ENCODE measurements at regions not wholly inside any gene's neighbourhood (a gene's known extent, or its start where the extent isn't known, plus 50 kb on each side); places are given as distances from the start of the nearest gene placed in this dataset.
"Not testable (repeated sequence)": the region's sequence is repeated elsewhere in the genome, so short reads cannot be mapped to it uniquely, and the experiment has no call there.

GRCh38 chr4:153936121-153936520 lies 147.2 kb upstream of the SFRP2 start:
- DNase-seq (ENCODE audit: low read depth in 2 of 2), result no peak

DNA sequence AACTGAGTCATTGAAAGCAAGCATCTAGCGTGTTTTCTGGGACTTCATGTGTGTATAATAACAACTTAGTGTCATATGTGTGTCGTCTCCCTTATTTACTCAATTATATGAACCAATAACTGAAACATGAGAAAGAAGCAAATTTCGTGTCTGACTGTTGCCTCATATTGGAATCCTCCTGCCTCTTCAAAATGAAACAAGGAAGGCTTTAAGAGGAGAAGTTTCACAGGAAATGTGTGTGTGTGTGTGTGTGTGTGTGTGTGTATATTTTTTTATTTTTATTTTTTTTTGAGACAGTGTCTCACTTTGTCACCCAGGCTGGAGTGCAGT lies 145.8 kb upstream of the SFRP2 start:
- no peak for DNase-seq (ENCODE audit: low read depth in 2 of 2)

DNA sequence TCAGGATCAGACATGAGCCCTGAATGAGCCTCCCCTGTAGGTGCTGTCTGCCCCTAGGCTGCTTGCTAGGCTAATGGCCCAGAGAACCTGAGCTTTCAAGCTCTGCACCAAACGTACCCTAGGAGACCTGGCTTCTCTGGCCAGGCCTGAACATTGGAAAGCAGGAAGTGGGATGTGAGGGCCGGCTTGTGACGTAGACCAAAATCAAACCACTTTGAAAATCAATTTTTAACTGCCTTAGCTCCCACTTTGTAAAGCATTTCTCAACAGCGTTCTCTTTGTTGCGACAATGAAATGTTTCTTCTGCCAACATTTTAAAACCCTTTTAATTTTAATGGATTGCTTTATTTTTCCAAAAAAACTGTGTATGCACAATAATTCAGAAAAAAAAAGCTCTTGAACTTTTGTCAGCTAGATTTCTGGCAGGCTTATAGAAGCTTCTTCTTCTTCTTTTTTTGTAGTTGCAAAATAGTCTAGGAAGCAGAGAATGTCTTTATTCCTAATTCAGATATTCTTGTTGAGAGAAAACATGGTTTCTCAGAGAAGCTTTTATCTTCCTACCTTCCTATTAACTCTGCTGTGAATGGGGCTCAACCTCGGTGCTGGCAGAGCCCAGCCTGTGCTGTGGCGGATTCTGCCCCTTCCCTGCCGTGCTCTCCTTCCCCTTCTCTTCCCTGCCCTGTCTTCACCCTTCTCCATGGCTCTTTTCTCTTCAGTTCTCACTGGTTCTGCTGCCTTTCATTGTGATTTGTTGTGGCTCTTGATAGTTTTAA lies 145.2 kb upstream of the SFRP2 start:
- no peak for DNase-seq (ENCODE audit: low read depth in 2 of 2)

DNA sequence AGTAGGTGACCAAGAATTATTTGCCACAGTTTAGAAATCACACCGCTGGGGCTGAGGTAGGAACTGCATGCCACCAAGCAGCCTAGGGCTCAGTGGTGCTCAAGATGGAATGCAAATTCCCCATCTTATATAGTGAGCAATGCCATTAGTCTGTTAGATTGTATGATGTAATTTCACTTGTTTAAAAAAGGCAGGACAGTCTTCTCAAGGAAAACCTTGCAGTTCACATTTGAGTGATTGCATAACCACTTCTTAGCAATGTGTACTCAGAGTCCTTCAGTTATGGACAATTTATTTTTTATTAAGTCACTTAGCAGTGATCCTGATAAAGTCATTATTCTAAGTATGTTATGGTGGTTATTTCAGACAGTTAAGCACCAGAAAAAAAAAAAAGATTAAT lies 142.9 kb upstream of the SFRP2 start:
- DNase-seq (ENCODE audit: low read depth in 2 of 2), result no peak

DNA sequence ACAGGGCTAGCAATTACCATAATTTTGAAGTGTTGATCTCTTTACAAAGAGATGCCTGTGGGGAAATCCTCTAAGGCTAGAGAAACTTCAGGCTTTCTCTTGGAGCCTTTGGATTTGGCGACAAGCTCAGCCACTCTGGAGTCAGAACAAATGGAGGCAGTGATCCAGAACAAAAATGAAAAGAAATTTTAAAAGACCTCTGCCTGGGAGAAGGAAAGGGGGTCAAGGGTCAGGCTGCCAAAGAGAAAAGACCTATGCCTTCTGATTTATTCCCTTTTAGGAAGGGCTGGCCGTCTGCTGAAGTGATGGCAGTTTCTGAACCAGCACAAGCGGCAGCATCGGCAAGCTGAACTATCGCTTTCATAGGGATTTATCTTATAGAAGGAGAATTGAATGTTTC lies 140.8 kb upstream of the SFRP2 start:
- no peak for DNase-seq (ENCODE audit: low read depth in 2 of 2)

- no peak for DNase-seq (ENCODE audit: low read depth in 2 of 2)
These were observed 138.6 kb upstream of the SFRP2 start for GRCh38 chr4:153927451-153927850.

GRCh38 chr4:153922148-153922547 lies 133.3 kb upstream of the SFRP2 start:
- DNase-seq (ENCODE audit: low read depth in 2 of 2), result no peak

DNA sequence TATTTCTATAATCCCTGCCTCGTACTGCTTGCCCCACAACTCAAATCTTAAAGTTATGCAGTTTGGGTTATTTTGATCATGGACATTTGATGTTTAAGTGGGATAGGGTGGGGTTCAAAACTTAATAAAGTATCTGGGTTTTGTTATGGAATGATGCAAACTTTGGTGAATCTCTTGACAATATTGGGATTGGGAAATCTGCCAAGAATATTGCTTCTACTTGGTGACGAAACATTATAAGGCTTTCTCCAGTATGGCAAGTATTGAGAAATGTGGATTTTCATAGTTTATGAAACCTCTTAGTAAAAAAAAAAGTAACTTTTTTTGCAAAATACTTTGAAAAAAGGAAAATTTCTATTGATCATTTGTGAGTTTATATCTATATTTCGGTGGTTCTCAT lies 130.8 kb upstream of the SFRP2 start:
- no peak for DNase-seq (ENCODE audit: low read depth in 2 of 2)

- DNase-seq (ENCODE audit: low read depth in 2 of 2), result peak; percentile 2 to 34
These were observed 127.4 kb upstream of the SFRP2 start for GRCh38 chr4:153916273-153916755.

- DNase-seq (ENCODE audit: low read depth in 2 of 2), result no peak
These were observed 123.4 kb upstream of the SFRP2 start for GRCh38 chr4:153912301-153912700.

GRCh38 chr4:153909672-153910071 lies 120.8 kb upstream of the SFRP2 start:
- no peak for DNase-seq (ENCODE audit: low read depth in 2 of 2)

DNA sequence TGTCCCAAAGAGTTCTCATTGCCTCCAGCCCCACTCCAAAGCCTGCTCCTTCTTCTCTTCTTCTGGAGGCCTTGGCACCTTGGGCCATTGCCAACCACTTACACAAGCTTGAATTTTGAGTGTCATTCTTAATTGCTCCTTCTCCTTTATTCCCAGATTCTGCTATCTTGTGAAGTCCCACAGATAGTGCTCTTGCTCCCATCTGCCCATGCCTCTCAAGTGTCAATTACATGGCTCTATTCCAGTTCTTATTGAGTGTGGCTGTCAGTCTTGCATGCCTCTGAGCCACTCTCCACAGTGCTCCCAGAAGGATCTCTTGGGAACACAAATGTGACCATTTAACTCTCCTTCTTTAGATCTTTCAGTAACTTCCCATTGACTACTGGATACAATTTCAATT lies 117.3 kb upstream of the SFRP2 start:
- DNase-seq (ENCODE audit: low read depth in 2 of 2), result no peak

DNA sequence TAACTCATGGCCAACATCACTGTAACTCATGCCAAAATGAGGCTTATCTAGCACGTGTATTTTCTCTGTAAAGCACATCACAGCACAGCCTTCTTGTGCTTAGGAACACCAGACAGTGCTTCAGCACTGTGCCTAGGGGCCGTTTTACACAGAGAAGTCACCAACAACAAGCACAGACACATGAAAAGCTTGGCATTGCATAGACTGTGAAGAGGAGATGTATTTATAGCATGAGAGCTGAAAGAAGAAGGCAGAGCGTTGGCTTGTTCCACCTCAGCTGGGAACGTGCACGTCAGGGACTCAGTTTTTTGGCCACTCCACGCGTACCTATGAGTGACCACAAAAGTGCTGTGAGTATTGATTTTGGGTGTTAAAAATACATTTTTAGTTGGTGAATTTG lies 116.3 kb upstream of the SFRP2 start:
- DNase-seq (ENCODE audit: low read depth in 2 of 2), result no peak

GRCh38 chr4:153904011-153904410 lies 115.1 kb upstream of the SFRP2 start:
- DNase-seq (ENCODE audit: low read depth in 2 of 2), result no peak

DNA sequence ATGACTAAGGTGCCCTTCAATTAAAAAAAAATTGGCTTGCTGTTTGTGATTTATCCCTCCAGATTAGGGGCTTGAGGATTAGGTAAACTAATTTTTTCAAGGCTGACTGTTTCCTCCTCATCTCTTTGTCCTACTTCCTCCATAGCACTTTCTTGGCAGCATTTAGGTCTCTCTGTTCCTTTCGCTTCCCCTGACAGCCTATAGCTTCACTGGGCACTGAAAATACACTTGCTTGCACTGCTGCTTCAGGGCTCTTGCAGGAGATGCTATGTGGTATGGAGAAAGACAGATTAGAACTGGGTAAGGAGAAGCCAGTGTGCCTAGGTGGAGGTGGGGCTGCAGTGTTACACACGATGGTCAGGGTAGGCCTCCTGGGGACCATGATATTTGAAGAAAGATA lies 112.3 kb upstream of the SFRP2 start:
- no peak for DNase-seq (ENCODE audit: low read depth in 2 of 2)

- DNase-seq (ENCODE audit: low read depth in 2 of 2), result no peak
These were observed 111.5 kb upstream of the SFRP2 start for GRCh38 chr4:153900426-153900825.

GRCh38 chr4:153890761-153891160 lies 101.9 kb upstream of the SFRP2 start:
- DNase-seq (ENCODE audit: low read depth in 2 of 2), result no peak

DNA sequence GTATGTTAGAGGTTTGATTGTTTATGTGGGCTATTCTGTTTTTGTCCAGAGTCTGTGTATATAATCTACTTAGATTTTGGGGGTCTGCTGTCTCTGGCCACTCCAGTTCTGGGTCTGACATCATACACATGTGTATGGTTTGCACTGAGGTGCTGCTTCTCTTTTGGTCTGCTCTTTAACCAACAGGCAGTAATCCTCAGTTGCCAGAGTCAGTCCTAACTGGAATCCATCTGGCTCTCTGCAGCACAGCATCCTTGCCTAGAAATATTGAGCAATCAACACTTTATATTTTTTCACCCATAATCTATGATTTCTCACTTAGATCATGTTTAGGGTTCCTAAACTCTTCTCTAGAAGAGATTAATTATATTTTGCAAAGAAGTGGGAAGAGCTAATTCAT lies 98.3 kb upstream of the SFRP2 start:
- DNase-seq (ENCODE audit: low read depth in 2 of 2), result no peak

DNA sequence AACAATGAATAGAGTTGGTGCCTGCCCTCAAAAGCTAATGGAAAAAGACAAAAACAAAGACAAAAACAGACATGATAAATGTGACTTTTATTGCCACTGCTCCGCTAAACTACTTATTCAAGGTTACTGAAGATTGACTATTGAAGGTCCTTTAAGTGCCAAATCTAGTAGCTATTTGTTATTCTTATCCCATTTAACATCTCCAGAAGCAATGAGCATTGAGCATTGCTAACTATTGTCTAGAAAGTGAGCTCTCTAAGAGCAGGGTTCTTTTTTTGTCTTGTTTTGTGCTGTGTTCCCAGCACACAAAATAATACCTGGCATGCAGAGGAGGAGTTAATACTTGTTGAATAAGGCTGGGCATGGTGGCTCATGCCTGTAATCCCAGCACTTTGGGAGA lies 95.4 kb upstream of the SFRP2 start:
- no peak for DNase-seq (ENCODE audit: low read depth in 2 of 2)

GRCh38 chr4:153880983-153881382 lies 92.1 kb upstream of the SFRP2 start:
- DNase-seq (ENCODE audit: low read depth in 2 of 2), result no peak

DNA sequence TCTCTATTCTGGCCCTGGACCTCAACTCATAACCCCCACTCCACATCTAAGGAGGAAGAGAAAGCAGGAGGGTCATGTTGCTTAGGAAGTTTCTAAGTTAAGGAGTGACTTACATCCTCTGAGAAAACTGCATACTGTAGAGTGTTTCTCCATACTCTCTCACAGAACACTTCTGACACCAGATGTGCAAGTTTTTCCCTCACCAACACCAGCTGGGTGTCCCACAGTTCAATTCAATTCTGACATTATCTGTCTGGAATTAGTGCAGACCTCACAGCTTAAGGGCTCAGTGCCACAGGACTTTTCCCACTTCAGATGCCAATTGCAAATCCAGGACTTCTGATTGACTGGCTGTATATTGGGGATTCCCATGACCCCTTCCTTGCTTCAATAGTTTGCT lies 89.0 kb upstream of the SFRP2 start:
- DNase-seq (ENCODE audit: low read depth in 2 of 2), result no peak

DNA sequence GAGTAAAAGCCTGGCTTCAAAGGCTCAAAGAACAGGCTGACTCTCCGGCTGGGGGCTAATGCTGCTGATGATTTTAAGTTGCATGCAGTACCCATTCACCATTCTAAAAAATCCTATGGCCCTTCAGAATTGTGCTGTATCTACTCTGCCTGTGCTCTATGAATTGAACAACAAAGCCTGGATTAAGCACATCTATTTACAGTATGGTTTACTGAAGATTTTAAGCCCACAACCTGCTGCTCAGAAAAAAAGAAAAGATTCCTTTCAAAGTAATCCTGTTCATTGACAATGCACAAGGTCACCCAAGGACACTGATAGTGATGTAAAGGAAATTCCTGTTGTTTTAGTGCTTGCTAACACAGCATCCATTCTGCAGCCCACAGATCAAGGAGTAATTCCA lies 84.9 kb upstream of the SFRP2 start:
- no peak for DNase-seq (ENCODE audit: low read depth in 2 of 2)

GRCh38 chr4:153866766-153867165 lies 77.9 kb upstream of the SFRP2 start:
- not testable (repeated sequence) for DNase-seq (ENCODE audit: low read depth in 2 of 2)

DNA sequence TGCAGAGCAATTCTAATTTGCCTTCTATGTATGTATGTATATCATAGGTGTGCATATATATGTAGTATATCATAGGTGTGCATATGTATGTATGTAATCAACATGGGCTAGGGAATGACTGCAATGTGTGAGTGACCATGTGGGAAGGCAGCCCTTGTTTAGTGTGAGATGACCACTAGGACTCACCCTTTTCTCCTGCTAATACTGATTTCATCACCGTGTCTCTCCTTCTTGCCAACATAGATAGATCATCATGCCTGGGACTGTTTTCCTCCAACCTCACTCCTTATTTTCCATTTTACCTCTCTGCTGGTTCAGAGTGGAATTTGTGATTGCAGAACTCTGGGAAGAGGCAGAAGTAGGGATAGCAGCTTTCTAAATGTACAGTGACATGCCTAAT lies 63.6 kb upstream of the SFRP2 start:
- DNase-seq (ENCODE audit: low read depth in 2 of 2), result no peak
